ENCODE measurements at regions not wholly inside any gene's neighbourhood (a gene's known extent, or its start where the extent isn't known, plus 50 kb on each side); places are given as distances from the start of the nearest gene placed in this dataset.

- in situ Hi-C loops (cut with MboI) (no loop called here), intact Hi-C loops (cut with micrococcal nuclease; ENCODE audit: unreplicated experiment) (no loop called here)
- Histone ChIP-seq H3K9me3 (replicated peaks; ENCODE audit: control insufficient read depth, insufficient read depth, low read length) (no peaks in the 10 kb centered on the region), H4K20me1 (ENCODE audit: control insufficient read depth, insufficient read depth) (no peaks in the 10 kb centered on the region), H3K4me3 (no peak overlapping the region), H3K36me3 (ENCODE audit: control insufficient read depth in 2 of 2, insufficient read depth in 2 of 2, low read length in 1 of 2) (no peaks in the 10 kb centered on the region), H3K4me1 (ENCODE audit: control insufficient read depth, insufficient read depth, low read length) (no peaks in the 10 kb centered on the region), H2AFZ (ENCODE audit: control insufficient read depth, low read depth, low read length) (no peak overlapping the region), H3K27me3 (replicated peaks in 1 of 2; ENCODE audit: control insufficient read depth in 2 of 2, insufficient read depth in 2 of 2, low read length in 1 of 2) (no peaks in the 10 kb centered on the region), H3K9ac (ENCODE audit: control insufficient read depth, insufficient read depth, low read length) (no peak overlapping the region), H3K27ac (ENCODE audit: control insufficient read depth, insufficient read depth) (no peak overlapping the region), H3K4me2 (ENCODE audit: control insufficient read depth, insufficient read depth) (no peak overlapping the region), H3K79me2 (ENCODE audit: control insufficient read depth, insufficient read depth, low read length) (no peaks in the 10 kb centered on the region)
- TF ChIP-seq SUZ12 (IDR thresholded peaks at IDR 0.05; ENCODE audit: unreplicated experiment) = no peak
- TF ChIP-seq SIN3A (IDR thresholded peaks at IDR 0.05; ENCODE audit: low read depth, low read length) = no peak
- TF ChIP-seq SMARCA5 (IDR thresholded peaks at IDR 0.05) = no peak
- TF ChIP-seq IKZF2 (IDR thresholded peaks at IDR 0.05) = no peak
- RAD21 ChIA-PET (ENCODE audit: unreplicated experiment) = no interaction called here
- SMC1A ChIA-PET (ENCODE audit: uncharacterized antibody, unreplicated experiment) = interaction anchor here (1.1 kb wide), 1 partner anchor 9 kb away, joined by 3 read pairs; no protein-coding TSS in a partner anchor
- BruUV-seq (replicated peaks) = no TSS peak
- POLR2A ChIA-PET = no interaction called here
- FAIRE-seq (no peak), ATAC-seq (no peak), DNase-seq (ENCODE audit: low read depth, low spot score) (no peak)
- CTCF ChIA-PET = no interaction called here
- WGBS (ENCODE audit: insufficient coverage, insufficient replicate concordance, low lambda C conversion rate, missing lambda C conversion rate) = 34% methylated on average over 3 of the region's 3 CpGs
Observed at GRCh38 chr6:126939784-126940183, 178.7 kb upstream of the RSPO3 start.

- SMC1A ChIA-PET (ENCODE audit: uncharacterized antibody, unreplicated experiment) = interaction anchor here (0.6 kb wide), 1 partner anchor 633 kb away, joined by 3 read pairs; no protein-coding TSS in a partner anchor
- POLR2A ChIA-PET = no interaction called here
- RAD21 ChIA-PET (ENCODE audit: unreplicated experiment) = no interaction called here
Observed at GRCh38 chr6:126941751-126942150, 176.7 kb upstream of the RSPO3 start.

More at GRCh38 chr6:126941751-126942150, 176.7 kb upstream of the RSPO3 start:
- H3K4me1 ChIP-seq (ENCODE audit: control insufficient read depth, insufficient read depth, low read length) = no peaks in the 10 kb centered on the region
- H3K9me3 ChIP-seq (replicated peaks; ENCODE audit: control insufficient read depth, insufficient read depth, low read length) = no peaks in the 10 kb centered on the region
- in situ Hi-C loops (cut with MboI) = no loop called here
- H3K36me3 ChIP-seq (ENCODE audit: control insufficient read depth in 2 of 2, insufficient read depth in 2 of 2, low read length in 1 of 2) = no peaks in the 10 kb centered on the region
- TF ChIP-seq RBBP5 (conservative IDR thresholded peaks at IDR 0.05) (no peak), RAD21 (IDR thresholded peaks at IDR 0.05; ENCODE audit: insufficient read depth, low read depth, low read length) (no peak), RB1 (IDR thresholded peaks at IDR 0.05; ENCODE audit: borderline replicate concordance) (no peak), FOS (IDR thresholded peaks at IDR 0.05; ENCODE audit: borderline replicate concordance, extremely low read depth, insufficient read length) (no peak), MAX (IDR thresholded peaks at IDR 0.05; ENCODE audit: low read depth, low read length) (no peak), E2F4 (IDR thresholded peaks at IDR 0.05; ENCODE audit: low read depth, low read length) (no peak), NR2C2 (IDR thresholded peaks at IDR 0.05; ENCODE audit: borderline replicate concordance, control insufficient read depth, insufficient read length, low read depth) (no peak)
- FAIRE-seq (no peak), ATAC-seq (no peak), DNase-seq (ENCODE audit: low read depth, low spot score) (no peak)
- intact Hi-C loops (cut with micrococcal nuclease; ENCODE audit: unreplicated experiment) = no loop called here
- CTCF ChIA-PET = interaction anchor here (0.7 kb wide), 1 partner anchor 50 kb away, joined by 3 read pairs; no protein-coding TSS in a partner anchor
- no peaks in the 10 kb centered on the region for H3K79me2 ChIP-seq (ENCODE audit: control insufficient read depth, insufficient read depth, low read length)
- H4K20me1 ChIP-seq (ENCODE audit: control insufficient read depth, insufficient read depth) = no peaks in the 10 kb centered on the region
- H2AFZ ChIP-seq (ENCODE audit: control insufficient read depth, low read depth, low read length) = no peak overlapping the region
- WGBS (ENCODE audit: insufficient coverage, insufficient replicate concordance, low lambda C conversion rate, missing lambda C conversion rate) = 0% methylated on average over 1 of the region's 1 CpG
- no peak overlapping the region for H3K4me2 ChIP-seq (ENCODE audit: control insufficient read depth, insufficient read depth)
- no peak overlapping the region for H3K9ac ChIP-seq (ENCODE audit: control insufficient read depth, insufficient read depth, low read length)
- H3K27me3 ChIP-seq (replicated peaks in 1 of 2; ENCODE audit: control insufficient read depth in 2 of 2, insufficient read depth in 2 of 2, low read length in 1 of 2) = no peaks in the 10 kb centered on the region
- H3K27ac ChIP-seq (ENCODE audit: control insufficient read depth, insufficient read depth) = no peak overlapping the region
- no TSS peak for BruUV-seq (replicated peaks)
- no peak overlapping the region for H3K4me3 ChIP-seq

Data from GM12878 (cell line).